ENCODE measurements at regions not wholly inside any gene's neighbourhood (a gene's known extent, or its start where the extent isn't known, plus 50 kb on each side); places are given as distances from the start of the nearest gene placed in this dataset.
"Not testable (repeated sequence)": the region's sequence is repeated elsewhere in the genome, so short reads cannot be mapped to it uniquely, and the experiment has no call there.

GRCh38 chr11:11722861-11723260, 101.1 kb upstream of the GALNT18 start:
- H3K36me3 Mint-ChIP-seq = peaks cover 0 to 5% (median 0%) of the 10 kb centered on the region in 5 donors
- no peak for DNase-seq
- ATAC-seq = no peak
- intact Hi-C loops (cut with micrococcal nuclease) = no loop called here
- Histone ChIP-seq H3K27ac (ENCODE audit: low read depth, low read length) (no peak overlapping the region), H3K9me3 (ENCODE audit: control insufficient read depth in 2 of 3, low read length in 3 of 3) (no peaks in the 10 kb centered on the region), H3K36me3 (ENCODE audit: control insufficient read depth in 2 of 3, insufficient read depth in 3 of 3, low read length in 3 of 3) (no peaks in the 10 kb centered on the region), H3K27me3 (ENCODE audit: control insufficient read depth in 2 of 2, insufficient read depth in 2 of 2, low read length in 2 of 2) (no peaks in the 10 kb centered on the region), H3K4me3 (ENCODE audit: low read length) (no peak overlapping the region), H3K4me1 (ENCODE audit: control insufficient read depth in 2 of 2, insufficient read depth in 2 of 2, low read length in 2 of 2) (no peaks in the 10 kb centered on the region)
- H3K4me3 Mint-ChIP-seq = no peak overlapping the region
- H3K4me1 Mint-ChIP-seq = no peaks in the 10 kb centered on the region
- peaks cover 0 to 33% (median 11%) of the 10 kb centered on the region in 11 donors for H3K9me3 Mint-ChIP-seq
- ChIA-PET CTCF (no interaction called here), POLR2A (no interaction called here)
- no peak overlapping the region for H3K27ac Mint-ChIP-seq
- H3K27me3 Mint-ChIP-seq = peaks cover 7 to 43% (median 36%) of the 10 kb centered on the region in 5 donors

GRCh38 chr11:11722246-11722645, 100.4 kb upstream of the GALNT18 start:
- Mint-ChIP-seq H3K27me3 (peaks cover 5 to 41% (median 35%) of the 10 kb centered on the region in 5 donors), H3K36me3 (peaks cover 0 to 5% (median 0%) of the 10 kb centered on the region in 5 donors), H3K4me3 (no peak overlapping the region), H3K4me1 (no peaks in the 10 kb centered on the region), H3K27ac (no peak overlapping the region), H3K9me3 (peaks cover 0 to 39% (median 11%) of the 10 kb centered on the region in 11 donors)
- Histone ChIP-seq H3K9me3 (ENCODE audit: control insufficient read depth in 2 of 3, low read length in 3 of 3) (no peaks in the 10 kb centered on the region), H3K36me3 (ENCODE audit: control insufficient read depth in 2 of 3, insufficient read depth in 3 of 3, low read length in 3 of 3) (no peaks in the 10 kb centered on the region), H3K4me3 (ENCODE audit: low read length) (no peak overlapping the region), H3K4me1 (ENCODE audit: control insufficient read depth in 2 of 2, insufficient read depth in 2 of 2, low read length in 2 of 2) (no peaks in the 10 kb centered on the region), H3K27ac (ENCODE audit: low read depth, low read length) (no peak overlapping the region), H3K27me3 (ENCODE audit: control insufficient read depth in 2 of 2, insufficient read depth in 2 of 2, low read length in 2 of 2) (no peaks in the 10 kb centered on the region)
- CTCF ChIA-PET = no interaction called here
- POLR2A ChIA-PET = no interaction called here
- DNase-seq (no peak), ATAC-seq (no peak)
- intact Hi-C loops (cut with micrococcal nuclease) = no loop called here

DNA sequence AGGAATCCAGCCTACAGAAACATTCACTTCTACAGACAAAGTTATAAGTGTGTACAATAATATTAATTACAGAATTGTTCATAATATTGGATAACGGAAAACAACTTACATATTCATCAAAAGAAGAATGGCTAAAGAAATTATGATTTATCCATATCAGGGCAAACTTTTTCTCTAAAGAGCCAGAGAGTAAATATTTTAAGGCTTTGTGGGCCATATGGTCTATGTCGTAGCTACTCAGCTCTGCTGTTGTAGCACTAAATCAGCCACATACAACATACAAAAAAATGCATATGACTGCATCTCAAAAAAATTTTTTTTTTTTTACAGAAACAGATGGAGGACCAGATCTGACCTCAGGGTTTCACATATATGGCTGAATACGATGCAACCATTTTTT, 96.7 kb upstream of the GALNT18 start:
- Mint-ChIP-seq H3K4me1 (no peaks in the 10 kb centered on the region), H3K36me3 (peaks cover 0 to 11% (median 1%) of the 10 kb centered on the region in 5 donors), H3K9me3 (peaks cover 0 to 67% (median 16%) of the 10 kb centered on the region in 11 donors), H3K27me3 (peaks cover 5 to 38% (median 26%) of the 10 kb centered on the region in 5 donors), H3K27ac (no peak overlapping the region), H3K4me3 (no peak overlapping the region)
- H3K4me3 ChIP-seq (ENCODE audit: low read length) = no peak overlapping the region
- POLR2A ChIA-PET = no interaction called here
- no peaks in the 10 kb centered on the region for H3K9me3 ChIP-seq (ENCODE audit: control insufficient read depth in 2 of 3, low read length in 3 of 3)
- no peak overlapping the region for H3K27ac ChIP-seq (ENCODE audit: low read depth, low read length)
- no peaks in the 10 kb centered on the region for H3K4me1 ChIP-seq (ENCODE audit: control insufficient read depth in 2 of 2, insufficient read depth in 2 of 2, low read length in 2 of 2)
- H3K27me3 ChIP-seq (ENCODE audit: control insufficient read depth in 2 of 2, insufficient read depth in 2 of 2, low read length in 2 of 2) = no peaks in the 10 kb centered on the region
- H3K36me3 ChIP-seq (ENCODE audit: control insufficient read depth in 2 of 3, insufficient read depth in 3 of 3, low read length in 3 of 3) = no peaks in the 10 kb centered on the region
- CTCF ChIA-PET = no interaction called here
- DNase-seq (no peak), ATAC-seq (no peak)
- intact Hi-C loops (cut with micrococcal nuclease) = no loop called here

DNA sequence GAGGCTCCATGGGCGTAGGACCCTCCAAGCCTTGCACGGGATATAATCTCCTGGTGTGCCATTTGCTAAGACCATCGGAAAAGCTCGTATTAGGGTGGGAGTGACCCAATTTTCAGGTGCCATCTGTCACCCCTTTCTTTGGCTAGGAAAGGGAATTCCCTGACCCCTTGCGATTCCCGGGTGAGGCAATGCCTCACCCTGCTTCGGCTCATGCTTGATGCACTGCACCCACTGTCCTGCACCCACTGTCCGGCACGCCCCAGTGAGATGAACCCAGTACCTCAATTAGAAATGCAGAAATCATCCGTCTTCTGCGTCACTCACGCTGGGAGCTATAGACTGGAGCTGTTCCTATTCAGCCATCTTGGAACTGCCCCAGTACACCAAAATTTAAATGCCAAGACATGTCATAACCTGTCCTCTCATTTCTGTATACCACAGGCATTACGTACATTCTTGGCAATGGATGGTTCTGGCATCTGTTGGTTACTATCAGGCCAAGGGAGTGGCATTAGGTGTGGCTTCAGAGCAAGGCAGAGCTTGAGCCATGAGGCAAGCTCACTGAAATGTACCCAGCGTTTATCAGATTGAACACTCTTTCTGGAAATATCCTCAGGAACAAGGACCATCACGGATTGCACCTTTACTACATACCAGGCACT, 95.4 kb upstream of the GALNT18 start:
- ChIA-PET POLR2A (no interaction called here), CTCF (no interaction called here)
- no peaks in the 10 kb centered on the region for H3K4me1 Mint-ChIP-seq
- peaks cover 2 to 30% (median 19%) of the 10 kb centered on the region in 5 donors for H3K27me3 Mint-ChIP-seq
- Histone ChIP-seq H3K27me3 (ENCODE audit: control insufficient read depth in 2 of 2, insufficient read depth in 2 of 2, low read length in 2 of 2) (no peaks in the 10 kb centered on the region), H3K4me1 (ENCODE audit: control insufficient read depth in 2 of 2, insufficient read depth in 2 of 2, low read length in 2 of 2) (no peaks in the 10 kb centered on the region), H3K36me3 (ENCODE audit: control insufficient read depth in 2 of 3, insufficient read depth in 3 of 3, low read length in 3 of 3) (no peaks in the 10 kb centered on the region), H3K27ac (ENCODE audit: low read depth, low read length) (no peak overlapping the region), H3K4me3 (ENCODE audit: low read length) (no peak overlapping the region), H3K9me3 (ENCODE audit: control insufficient read depth in 2 of 3, low read length in 3 of 3) (no peaks in the 10 kb centered on the region)
- peaks cover 0 to 60% (median 15%) of the 10 kb centered on the region in 11 donors for H3K9me3 Mint-ChIP-seq
- intact Hi-C loops (cut with micrococcal nuclease) = no loop called here
- DNase-seq = no peak
- no peak overlapping the region for H3K27ac Mint-ChIP-seq
- peaks cover 0 to 11% (median 1%) of the 10 kb centered on the region in 5 donors for H3K36me3 Mint-ChIP-seq
- no peak overlapping the region for H3K4me3 Mint-ChIP-seq
- ATAC-seq = no peak

DNA sequence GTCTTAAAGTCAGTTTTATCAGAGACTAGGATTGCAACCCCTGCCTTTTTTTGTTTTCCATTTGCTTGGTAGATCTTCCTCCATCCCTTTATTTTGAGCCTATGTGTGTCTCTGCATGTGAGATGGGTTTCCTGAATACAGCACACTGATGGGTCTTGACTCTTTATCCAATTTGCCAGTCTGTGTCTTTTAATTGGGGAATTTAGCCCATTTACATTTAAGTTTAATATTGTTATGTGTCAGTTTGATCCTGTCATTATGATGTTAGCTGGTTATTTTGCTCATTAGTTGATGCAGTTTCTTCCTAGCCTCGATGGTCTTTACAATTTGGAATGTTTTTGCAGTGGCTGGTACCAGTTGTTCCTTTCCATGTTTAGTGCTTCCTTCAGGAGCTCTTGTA, 93.3 kb upstream of the GALNT18 start:
- H3K27ac Mint-ChIP-seq; CTCF ChIA-PET; H3K4me3 Mint-ChIP-seq; intact Hi-C loops (cut with micrococcal nuclease); H3K36me3 ChIP-seq (ENCODE audit: control insufficient read depth in 2 of 3, insufficient read depth in 3 of 3, low read length in 3 of 3); POLR2A ChIA-PET; H3K4me1 Mint-ChIP-seq; H3K9me3 ChIP-seq (ENCODE audit: control insufficient read depth in 2 of 3, low read length in 3 of 3); H3K4me1 ChIP-seq (ENCODE audit: control insufficient read depth in 2 of 2, insufficient read depth in 2 of 2, low read length in 2 of 2); H3K27me3 ChIP-seq (ENCODE audit: control insufficient read depth in 2 of 2, insufficient read depth in 2 of 2, low read length in 2 of 2); H3K4me3 ChIP-seq (ENCODE audit: low read length); DNase-seq; ATAC-seq; H3K27ac ChIP-seq (ENCODE audit: low read depth, low read length): not testable (repeated sequence)
- H3K9me3 Mint-ChIP-seq = peaks cover 0 to 42% (median 14%) of the 10 kb centered on the region in 11 donors
- peaks cover 0 to 23% (median 17%) of the 10 kb centered on the region in 5 donors for H3K27me3 Mint-ChIP-seq
- peaks cover 0 to 11% (median 1%) of the 10 kb centered on the region in 5 donors for H3K36me3 Mint-ChIP-seq

- no peak overlapping the region for H3K4me3 ChIP-seq (ENCODE audit: low read length)
- no peaks in the 10 kb centered on the region for H3K27me3 ChIP-seq (ENCODE audit: control insufficient read depth in 2 of 2, insufficient read depth in 2 of 2, low read length in 2 of 2)
- no peaks in the 10 kb centered on the region for H3K9me3 ChIP-seq (ENCODE audit: control insufficient read depth in 2 of 3, low read length in 3 of 3)
- H3K4me3 Mint-ChIP-seq = no peak overlapping the region
- peaks cover 4 to 15% (median 10%) of the 10 kb centered on the region in 5 donors for H3K27me3 Mint-ChIP-seq
- no peak overlapping the region for H3K27ac Mint-ChIP-seq
- H3K36me3 ChIP-seq (ENCODE audit: control insufficient read depth in 2 of 3, insufficient read depth in 3 of 3, low read length in 3 of 3) = no peaks in the 10 kb centered on the region
- DNase-seq = no peak
- H3K4me1 Mint-ChIP-seq = no peaks in the 10 kb centered on the region
- intact Hi-C loops (cut with micrococcal nuclease) = no loop called here
- POLR2A ChIA-PET = no interaction called here
- peaks cover 0 to 2% (median 0%) of the 10 kb centered on the region in 5 donors for H3K36me3 Mint-ChIP-seq
- CTCF ChIA-PET = no interaction called here
- no peak overlapping the region for H3K27ac ChIP-seq (ENCODE audit: low read depth, low read length)
- no peaks in the 10 kb centered on the region for H3K4me1 ChIP-seq (ENCODE audit: control insufficient read depth in 2 of 2, insufficient read depth in 2 of 2, low read length in 2 of 2)
- no peak for ATAC-seq
- peaks cover 0 to 14% (median 2%) of the 10 kb centered on the region in 11 donors for H3K9me3 Mint-ChIP-seq
Observed at GRCh38 chr11:11710556-11710955, 88.8 kb upstream of the GALNT18 start.
